Gastroesophageal sphincter (tissue), 4 donors: ENCODE measurements at regions not wholly inside any gene's neighbourhood (a gene's known extent, or its start where the extent isn't known, plus 50 kb on each side); places are given as distances from the start of the nearest gene placed in this dataset.

Experiments used
- ATAC-seq: fragments of 150-250 bp; one replicate; pipeline ENCODE4 v1.9.1; 2016; ENCODE audit warnings: mild to moderate bottlenecking, moderate library complexity
- H3K27ac ChIP-seq, 4 donors: fragments of 200-600 bp; sonication (generic) in 3 of 4; 1 replicate in 3 of 4; 2 replicates in 1 of 4; pipeline ENCODE4 v1.5.1; 2016 to 2019
- H3K27me3 ChIP-seq: fragments of 200-600 bp; sonication (generic); one replicate; pipeline ENCODE4 v1.5.1; 2019
- H3K36me3 ChIP-seq, 2 donors: fragments of 200-600 bp; sonication (generic); one replicate each; pipeline ENCODE4 v1.5.1; 2019; ENCODE audit warnings: control low read depth in 1 of 2
- H3K4me1 ChIP-seq, 3 donors: fragments of 200-600 bp; sonication (generic); 1 replicate in 2 of 3; 2 replicates in 1 of 3; pipeline ENCODE4 v1.5.1; 2016 to 2019; ENCODE audit warnings: control low read depth in 2 of 3
- H3K4me3 ChIP-seq, 2 donors: fragments of 200-600 bp; sonication (generic); one replicate each; pipeline ENCODE4 v1.5.1; 2019; ENCODE audit warnings: mild to moderate bottlenecking in 1 of 2, moderate library complexity in 1 of 2
- H3K9me3 ChIP-seq, 3 donors: fragments of 200-600 bp; sonication (generic); one replicate each; pipeline ENCODE4 v1.5.1; 2017 to 2019; ENCODE audit warnings: control low read depth in 2 of 3
- EP300 ChIP-seq: sonication (generic); formaldehyde crosslinking; IDR thresholded peaks from one replicate; pipeline ENCODE4 v1.6.1; 2017; ENCODE audit warnings: antibody characterized with exemption, mild to moderate bottlenecking
- POLR2A ChIP-seq, 2 donors: fragments of 450-650 bp; IDR thresholded peaks; one replicate each; pipeline ENCODE4 v1.6.1; 2017; ENCODE audit warnings: antibody characterized with exemption in 2 of 2, mild to moderate bottlenecking in 2 of 2, moderate library complexity in 1 of 2
- POLR2AphosphoS5 ChIP-seq: sonication (generic); formaldehyde crosslinking; IDR thresholded peaks from one replicate; pipeline ENCODE4 v1.6.1; 2017; ENCODE audit warnings: antibody characterized with exemption
- WGBS, 2 donors: methylation state at CpG; one replicate each; pipeline ENCODE4 v1.1.5; 2018; ENCODE audit warnings: low coverage in 1 of 2; 5-methylcytosine and 5-hydroxymethylcytosine counted together
- TF ChIP-seq, protein P1 (sequence below), 4 experiments: fragments of 200-600 bp in 2 of 4; fragments of 450-650 bp in 2 of 4; sonication (generic) in 1 of 4; IDR thresholded peaks; one replicate each; pipeline ENCODE4 v1.5.1; 2017 to 2019; ENCODE audit warnings: antibody characterized with exemption in 4 of 4, mild to moderate bottlenecking in 2 of 4, moderate library complexity in 2 of 4

DNA sequence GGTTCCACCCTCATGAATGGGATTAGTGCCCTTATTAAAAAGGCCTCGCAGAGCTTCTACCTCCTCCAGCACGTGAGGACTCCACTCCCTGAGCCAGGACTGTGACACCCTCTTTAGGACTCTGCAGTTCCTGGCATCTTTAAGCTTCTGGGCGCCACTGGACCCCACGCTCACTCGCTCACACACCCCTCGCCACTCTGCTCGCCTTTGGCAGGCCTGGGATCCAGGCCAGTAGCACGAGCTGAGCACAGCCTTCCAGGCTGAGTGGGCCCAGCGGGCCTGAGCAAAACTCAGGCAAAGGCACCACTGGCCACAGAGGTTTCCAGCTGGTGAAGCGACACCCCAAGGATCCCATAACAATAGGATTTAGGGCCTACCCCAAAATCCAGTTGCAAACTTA is 107.9 kb upstream of the GPC1 start:
- Histone ChIP-seq H3K4me1 (peaks cover 0 to 6% (median 3%) of the 10 kb centered on the region in 3 donors), H3K9me3 (peaks cover 0 to 12% (median 0%) of the 10 kb centered on the region in 3 donors), H3K36me3 (no peaks in the 10 kb centered on the region), H3K4me3 (no peak overlapping the region), H3K27me3 (peaks cover 33% of the 10 kb centered on the region), H3K27ac (no peak overlapping the region)
- TF ChIP-seq POLR2AphosphoS5 (no peak), EP300 (no peak), POLR2A (IDR thresholded peaks at IDR 0.05) (no peak)
- TF ChIP-seq, protein P1, sequence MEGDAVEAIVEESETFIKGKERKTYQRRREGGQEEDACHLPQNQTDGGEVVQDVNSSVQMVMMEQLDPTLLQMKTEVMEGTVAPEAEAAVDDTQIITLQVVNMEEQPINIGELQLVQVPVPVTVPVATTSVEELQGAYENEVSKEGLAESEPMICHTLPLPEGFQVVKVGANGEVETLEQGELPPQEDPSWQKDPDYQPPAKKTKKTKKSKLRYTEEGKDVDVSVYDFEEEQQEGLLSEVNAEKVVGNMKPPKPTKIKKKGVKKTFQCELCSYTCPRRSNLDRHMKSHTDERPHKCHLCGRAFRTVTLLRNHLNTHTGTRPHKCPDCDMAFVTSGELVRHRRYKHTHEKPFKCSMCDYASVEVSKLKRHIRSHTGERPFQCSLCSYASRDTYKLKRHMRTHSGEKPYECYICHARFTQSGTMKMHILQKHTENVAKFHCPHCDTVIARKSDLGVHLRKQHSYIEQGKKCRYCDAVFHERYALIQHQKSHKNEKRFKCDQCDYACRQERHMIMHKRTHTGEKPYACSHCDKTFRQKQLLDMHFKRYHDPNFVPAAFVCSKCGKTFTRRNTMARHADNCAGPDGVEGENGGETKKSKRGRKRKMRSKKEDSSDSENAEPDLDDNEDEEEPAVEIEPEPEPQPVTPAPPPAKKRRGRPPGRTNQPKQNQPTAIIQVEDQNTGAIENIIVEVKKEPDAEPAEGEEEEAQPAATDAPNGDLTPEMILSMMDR (IDR thresholded peaks at IDR 0.05), result no peak
- 80 to 98% methylated on average over 1 to 6 of the region's 10 CpGs for WGBS, 2 donors
- ATAC-seq, result no peak

DNA sequence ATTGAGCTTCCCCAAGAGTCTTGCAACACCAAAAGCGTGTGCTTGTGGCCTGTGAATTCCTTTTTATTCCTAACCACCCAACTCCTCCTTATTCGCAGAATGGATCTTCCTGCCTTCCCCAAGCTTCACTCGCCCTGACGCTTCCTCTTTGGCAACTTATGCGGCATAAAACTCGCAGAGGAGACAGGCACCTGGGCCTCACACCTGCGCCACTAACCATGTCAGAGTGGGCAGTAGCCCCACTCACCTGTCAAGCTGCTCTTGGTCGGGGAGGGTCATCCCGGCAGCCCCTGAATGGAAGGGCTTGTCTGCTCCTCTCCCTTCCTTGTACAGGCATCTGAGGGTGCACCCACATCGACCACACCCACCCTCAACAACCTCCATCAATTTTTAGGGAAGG is 106.9 kb upstream of the GPC1 start:
- peaks cover 0 to 12% (median 0%) of the 10 kb centered on the region in 3 donors for H3K9me3 ChIP-seq
- TF ChIP-seq POLR2AphosphoS5 (no peak), POLR2A (IDR thresholded peaks at IDR 0.05) (no peak), EP300 (no peak)
- TF ChIP-seq, protein P1 (IDR thresholded peaks at IDR 0.05), result no peak

DNA sequence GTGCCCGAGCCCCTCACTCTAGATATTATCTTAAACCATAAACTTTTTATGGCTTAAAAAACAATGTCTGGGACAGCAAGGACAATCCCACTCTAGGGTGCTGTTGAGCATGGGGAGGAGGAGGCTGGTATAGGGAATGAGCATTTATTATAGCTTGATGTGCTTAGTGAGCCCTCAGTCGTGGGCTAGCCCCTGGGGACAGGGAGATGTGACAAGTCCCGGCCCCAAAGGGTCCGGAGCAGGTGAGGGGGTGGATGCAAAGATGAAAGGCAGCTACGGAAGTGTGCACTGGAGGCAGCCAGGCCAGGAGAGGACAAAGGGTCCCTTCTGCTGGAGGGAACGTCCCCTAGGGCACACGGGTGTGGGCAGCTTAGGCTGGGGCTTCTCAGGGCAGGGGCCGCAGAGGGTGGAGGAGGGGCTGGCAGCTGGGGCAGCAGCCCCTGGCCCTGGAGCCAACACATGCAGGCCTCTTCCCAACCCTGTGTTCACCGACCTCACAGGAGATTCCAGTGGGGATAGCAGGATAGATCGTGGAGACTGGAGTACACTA is 106.3 kb upstream of the GPC1 start:
- Histone ChIP-seq H3K4me3 (no peak overlapping the region), H3K9me3 (peaks cover 0 to 12% (median 0%) of the 10 kb centered on the region in 3 donors), H3K27ac (no peak overlapping the region), H3K4me1 (peaks cover 0 to 6% (median 3%) of the 10 kb centered on the region in 3 donors), H3K27me3 (peaks cover 18% of the 10 kb centered on the region), H3K36me3 (no peaks in the 10 kb centered on the region)
- no peak for ATAC-seq
- TF ChIP-seq POLR2A (IDR thresholded peaks at IDR 0.05), result no peak
- no peak for TF ChIP-seq POLR2AphosphoS5
- TF ChIP-seq, protein P1 (IDR thresholded peaks at IDR 0.05), result no peak
- no peak for TF ChIP-seq EP300
- WGBS, 2 donors, result 70 to 78% methylated on average over 3 to 5 of the region's 10 CpGs

More for the DNA sequence above, 106.9 kb upstream of the GPC1 start:
- H3K27ac ChIP-seq, result no peak overlapping the region
- H3K4me1 ChIP-seq, result peaks cover 0 to 6% (median 3%) of the 10 kb centered on the region in 3 donors
- peaks cover 24% of the 10 kb centered on the region for H3K27me3 ChIP-seq
- H3K36me3 ChIP-seq, result no peaks in the 10 kb centered on the region
- no peak for ATAC-seq
- WGBS, 2 donors, result 88 to 90% methylated on average over 6 to 10 of the region's 10 CpGs
- H3K4me3 ChIP-seq, result no peak overlapping the region

DNA sequence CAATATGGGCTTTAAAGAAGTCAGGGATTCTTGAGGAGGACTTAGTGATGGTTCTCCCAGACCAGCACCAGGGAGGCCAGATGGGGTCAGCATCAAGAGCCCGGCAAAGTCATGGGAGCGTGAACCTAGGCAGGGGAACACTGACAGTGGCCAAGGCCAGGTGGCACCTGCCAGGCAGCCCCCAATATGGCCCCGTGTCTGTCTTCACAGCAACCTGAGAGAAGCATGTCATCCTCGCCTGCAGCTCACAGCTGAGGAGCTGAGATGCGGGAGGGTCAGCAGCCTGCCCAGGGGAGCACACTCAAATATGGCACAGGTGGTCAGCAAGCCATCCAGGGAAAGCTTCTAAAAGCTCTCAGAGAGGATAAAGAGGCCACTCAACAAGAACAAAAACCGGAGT is 105.7 kb upstream of the GPC1 start:
- Histone ChIP-seq H3K36me3 (no peaks in the 10 kb centered on the region), H3K9me3 (peaks cover 0 to 12% (median 0%) of the 10 kb centered on the region in 3 donors), H3K4me1 (peaks cover 0 to 6% (median 3%) of the 10 kb centered on the region in 3 donors), H3K4me3 (no peak overlapping the region), H3K27ac (no peak overlapping the region), H3K27me3 (peaks cover 13% of the 10 kb centered on the region)
- ATAC-seq, result no peak
- TF ChIP-seq EP300 (no peak), POLR2A (IDR thresholded peaks at IDR 0.05) (no peak), POLR2AphosphoS5 (no peak)
- TF ChIP-seq, protein P1 (IDR thresholded peaks at IDR 0.05), result no peak
- 97% methylated on average over 3 of the region's 6 CpGs; no CpG with 5 or more reads in 1 of the 2 donors for WGBS, 2 donors

DNA sequence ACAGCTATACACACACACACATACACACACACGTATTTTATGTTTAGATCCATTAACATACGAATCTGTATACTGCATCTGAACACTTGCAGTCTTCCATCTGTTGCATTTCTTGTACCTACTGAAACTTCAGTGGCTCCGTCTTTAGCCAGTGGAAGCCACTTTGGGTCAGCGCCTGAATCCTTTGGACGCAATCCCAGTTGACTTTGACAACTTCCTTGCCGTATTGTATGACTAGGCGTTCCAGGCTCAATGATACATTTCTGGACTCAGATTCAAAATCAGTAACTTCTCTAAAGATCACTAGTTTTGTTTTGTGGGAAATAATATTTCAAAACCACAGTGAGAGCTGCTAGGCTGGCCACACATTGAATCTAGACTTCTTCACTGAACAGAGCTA is 101.5 kb upstream of the GPC1 start:
- Histone ChIP-seq H3K4me3 (no peak overlapping the region), H3K9me3 (peaks cover 0 to 12% (median 0%) of the 10 kb centered on the region in 3 donors), H3K36me3 (no peaks in the 10 kb centered on the region), H3K27me3 (peaks cover 45% of the 10 kb centered on the region), H3K27ac (no peak overlapping the region), H3K4me1 (no peaks in the 10 kb centered on the region)
- ATAC-seq, result no peak
- WGBS, 2 donors, result 15 to 35% methylated on average over 7 of the region's 7 CpGs
- TF ChIP-seq, protein P1 (IDR thresholded peaks at IDR 0.05), result no peak
- no peak for TF ChIP-seq EP300
- no peak for TF ChIP-seq POLR2A (IDR thresholded peaks at IDR 0.05)
- no peak for TF ChIP-seq POLR2AphosphoS5
